HCT116 (cell line): ENCODE measurements at regions not wholly inside any gene's neighbourhood (a gene's known extent, or its start where the extent isn't known, plus 50 kb on each side); places are given as distances from the start of the nearest gene placed in this dataset.

Source experiments
- ATAC-seq: fragments of 200-7000 bp; cut with Tn5 transposase; 2 replicates; pipeline ENCODE4 v1.9.1; 2020; ENCODE audit warnings: mild to moderate bottlenecking, moderate library complexity
- BruUV-seq: library from RNA; stranded (reverse); fragments of 400-500 nt; replicated peaks from 2 replicates; lab custom pipeline; 2021; lab: Mats Ljungman, UMichigan
- CTCF ChIA-PET: fragments of 300-600 bp; sonication (Branson Sonifier 250); formaldehyde crosslinking; loops from one replicate; lab custom pipeline; 2021; ENCODE audit warnings: antibody characterized with exemption; lab: Charles Lee
- POLR2A ChIA-PET: fragments of 300-600, 350-600 bp; sonication (Branson Sonifier 250); formaldehyde crosslinking; loops from one replicate; lab custom pipeline; 2021; ENCODE audit warnings: antibody characterized with exemption; lab: Charles Lee
- RAD21 ChIA-PET, 2 experiments: fragments of 300-600 bp; sonication (Branson Sonifier 250); formaldehyde crosslinking; loops; one replicate each; lab custom pipeline; 2023; ENCODE audit warnings: low total read pairs in 2 of 2; ENCODE audit not compliant: uncharacterized antibody in 2 of 2, unreplicated experiment in 2 of 2, low non-redundant PET in 1 of 2; lab: Charles Lee
- DNase-seq: peaks from one replicate; pipeline ENCODE4 v3.0.0-alpha.2; 2010; ENCODE audit warnings: low read depth, low spot score
- H2AFZ ChIP-seq: fragments of 200-600 bp; shearing (Covaris generic), sonication (generic); 2 replicates; pipeline ENCODE4 v1.6.1; 2017; ENCODE audit warnings: low read depth, mixed run types, mixed read lengths, antibody characterized with exemption, low read length; ENCODE audit not compliant: poor library complexity, severe bottlenecking
- H3K27ac ChIP-seq: 2 replicates; pipeline ENCODE4 v1.5.1; 2012; ENCODE audit warnings: low read depth, low read length
- H3K27me3 ChIP-seq: fragments of 200-600 bp; sonication (generic); 2 replicates; pipeline ENCODE4 v1.6.1; 2016; ENCODE audit warnings: mixed run types, low read length, mixed read lengths; ENCODE audit not compliant: insufficient read depth
- H3K36me3 ChIP-seq, 2 experiments: fragments of 200-500 bp in 1 of 2; fragments of 200-600 bp in 1 of 2; sonication (Bioruptor generic) in 1 of 2; sonication (generic) in 1 of 2; 2 replicates each; pipeline versions ENCODE4 v1.5.1 to v1.6.1; 2014 to 2016; ENCODE audit warnings: low read length in 2 of 2, inconsistent platforms in 1 of 2, mixed read lengths in 1 of 2, mixed run types in 1 of 2; ENCODE audit not compliant: insufficient read depth in 2 of 2, control insufficient read depth in 1 of 2
- H3K4me1 ChIP-seq, 2 experiments: fragments of 200-600 bp in 1 of 2; sonication (generic) in 1 of 2; 2 replicates each; pipeline versions ENCODE4 v1.5.1 to v1.6.1; 2012 to 2017; ENCODE audit warnings: low read length in 2 of 2, inconsistent platforms in 1 of 2, mild to moderate bottlenecking in 1 of 2, mixed read lengths in 1 of 2, mixed run types in 1 of 2, moderate library complexity in 1 of 2; ENCODE audit not compliant: insufficient read depth in 2 of 2, control insufficient read depth in 1 of 2
- H3K4me2 ChIP-seq: fragments of 200-600 bp; sonication (generic); 2 replicates; pipeline ENCODE4 v1.6.1; 2017; ENCODE audit warnings: mixed run types, low read length, mixed read lengths
- H3K4me3 ChIP-seq, 2 experiments: fragments of 200-600 bp in 1 of 2; sonication (generic) in 1 of 2; replicated peaks in 1 of 2; 2 replicates each; pipeline ENCODE4 v1.5.1; 2011 to 2016; ENCODE audit warnings: low read length in 2 of 2, control low read depth in 1 of 2, low read depth in 1 of 2, mild to moderate bottlenecking in 1 of 2, mixed read lengths in 1 of 2, mixed run types in 1 of 2
- H3K79me2 ChIP-seq: fragments of 200-600 bp; sonication (generic); 2 replicates; pipeline ENCODE4 v1.6.1; 2017; ENCODE audit warnings: mild to moderate bottlenecking, mixed run types, low read length, moderate library complexity, mixed read lengths; ENCODE audit not compliant: insufficient read depth
- H3K9ac ChIP-seq: fragments of 200-600 bp; sonication (generic); 2 replicates; pipeline ENCODE4 v1.6.1; 2016; ENCODE audit warnings: low read length, mixed read lengths
- H3K9me2 ChIP-seq: fragments of 200-600 bp; sonication (generic), shearing (Covaris generic); 2 replicates; pipeline ENCODE4 v1.6.1; 2017; ENCODE audit warnings: mixed run types, mild to moderate bottlenecking, moderate library complexity; ENCODE audit not compliant: insufficient read depth
- H3K9me3 ChIP-seq, 2 experiments: fragments of 200-500 bp in 1 of 2; fragments of 200-600 bp in 1 of 2; sonication (Bioruptor generic) in 1 of 2; sonication (generic) in 1 of 2; 2 replicates each; pipeline ENCODE4 v1.6.1; 2014 to 2017; ENCODE audit warnings: low read length in 2 of 2, mixed read lengths in 2 of 2, inconsistent platforms in 1 of 2, low read depth in 1 of 2, mild to moderate bottlenecking in 1 of 2, mixed run types in 1 of 2, moderate library complexity in 1 of 2; ENCODE audit not compliant: control insufficient read depth in 1 of 2, insufficient read depth in 1 of 2
- H4K20me1 ChIP-seq: fragments of 200-600 bp; sonication (generic), shearing (Covaris generic); 2 replicates; pipeline ENCODE4 v1.6.1; 2017; ENCODE audit warnings: mixed run types, mild to moderate bottlenecking, moderate library complexity; ENCODE audit not compliant: insufficient read depth
- CBX3 ChIP-seq: IDR thresholded peaks from 2 replicates; pipeline ENCODE4 v1.6.1; 2012; ENCODE audit warnings: low read depth
- CEBPB ChIP-seq: IDR thresholded peaks from 2 replicates; pipeline ENCODE4 v1.6.1; 2012; ENCODE audit warnings: low read depth
- CTCF ChIP-seq, 3 experiments: fragments of 200-600 bp in 1 of 3; sonication (generic) in 1 of 3; IDR thresholded peaks in 2 of 3; conservative IDR thresholded peaks in 1 of 3; 2 replicates each; pipeline ENCODE4 v1.5.1; 2012 to 2017; ENCODE audit warnings: low read depth in 2 of 3, low read length in 2 of 3, antibody characterized with exemption in 1 of 3, borderline replicate concordance in 1 of 3, control low read depth in 1 of 3, mild to moderate bottlenecking in 1 of 3, mixed read lengths in 1 of 3, mixed run types in 1 of 3, moderate library complexity in 1 of 3; ENCODE audit not compliant: insufficient read depth in 1 of 3
- EGR1 ChIP-seq: IDR thresholded peaks from 2 replicates; pipeline ENCODE4 v1.6.1; 2012; ENCODE audit warnings: low read depth
- EZH2 ChIP-seq: fragments of 200-600 bp; sonication (generic); IDR thresholded peaks from 2 replicates; pipeline ENCODE4 v1.6.1; 2017; ENCODE audit warnings: antibody characterized with exemption, mixed run types
- EZH2phosphoT487 ChIP-seq: fragments of 200-600 bp; IDR thresholded peaks from 2 replicates; pipeline ENCODE4 v1.6.1; 2018; ENCODE audit warnings: antibody characterized with exemption, borderline replicate concordance
- FOSL1 ChIP-seq: IDR thresholded peaks from 2 replicates; pipeline ENCODE4 v1.6.1; 2012; ENCODE audit warnings: low read depth
- POLR2AphosphoS5 ChIP-seq: IDR thresholded peaks from 2 replicates; pipeline ENCODE4 v1.6.1; 2011; ENCODE audit warnings: mild to moderate bottlenecking, low read depth, low read length, moderate library complexity
- RAD21 ChIP-seq: IDR thresholded peaks from 2 replicates; pipeline ENCODE4 v1.6.1; 2012; ENCODE audit warnings: low read depth, mild to moderate bottlenecking
- SIN3A ChIP-seq: IDR thresholded peaks from 2 replicates; pipeline ENCODE4 v1.6.1; 2012; ENCODE audit warnings: low read depth
- TCF7L2 ChIP-seq: IDR thresholded peaks from 2 replicates; pipeline ENCODE4 v1.7.0; 2011; ENCODE audit warnings: borderline replicate concordance, inconsistent platforms; ENCODE audit not compliant: insufficient read depth, insufficient read length; ENCODE audit errors: extremely low read depth
- ZNF274 ChIP-seq: fragments of 200-500 bp; sonication (Bioruptor generic); IDR thresholded peaks from 2 replicates; pipeline ENCODE4 v1.6.1; 2014; ENCODE audit warnings: mild to moderate bottlenecking, low read depth, low read length, inconsistent platforms
- intact Hi-C: fragments of 100-400 bp; cut with micrococcal nuclease; formaldehyde crosslinking; loops from 2 replicates; pipeline ENCODE4 v1.10.0; 2022
- TF ChIP-seq, protein P1 (sequence below): IDR thresholded peaks from 2 replicates; pipeline ENCODE4 v1.6.1; 2012
- TF ChIP-seq, protein P2 (sequence below): IDR thresholded peaks from 2 replicates; pipeline ENCODE4 v1.6.1; 2012
- TF ChIP-seq, protein P3 (sequence below): IDR thresholded peaks from 2 replicates; pipeline ENCODE4 v1.6.1; 2012; ENCODE audit warnings: low read depth

- POLR2A ChIA-PET: no interaction called here
- Histone ChIP-seq H3K27ac (no peak overlapping the region), H3K36me3 (no peaks in the 10 kb centered on the region), H3K4me3 (no peak overlapping the region), H3K9me3 (peaks cover 0 to 29% of the 10 kb centered on the region in 2 experiments; a peak in 2 of 4 replicates), H3K9me2 (no peaks in the 10 kb centered on the region), H3K27me3 (no peaks in the 10 kb centered on the region), H3K4me2 (no peak overlapping the region), H3K9ac (no peak overlapping the region), H2AFZ (no peak overlapping the region), H4K20me1 (no peaks in the 10 kb centered on the region), H3K79me2 (no peaks in the 10 kb centered on the region), H3K4me1 (no peaks in the 10 kb centered on the region)
- CTCF ChIA-PET: no interaction called here
- BruUV-seq: no TSS peak
- intact Hi-C loops: no loop called here
- TF ChIP-seq, protein P1, sequence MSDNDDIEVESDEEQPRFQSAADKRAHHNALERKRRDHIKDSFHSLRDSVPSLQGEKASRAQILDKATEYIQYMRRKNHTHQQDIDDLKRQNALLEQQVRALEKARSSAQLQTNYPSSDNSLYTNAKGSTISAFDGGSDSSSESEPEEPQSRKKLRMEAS: no peak
- TF ChIP-seq ZNF274: no peak
- no peak for TF ChIP-seq EZH2
- no peak for TF ChIP-seq CTCF (IDR thresholded peaks at IDR 0.05 in 2 of 3, conservative IDR thresholded peaks at IDR 0.05 in 1 of 3; ENCODE audit: borderline replicate concordance in 1 of 3, insufficient read depth in 1 of 3, low read depth in 2 of 3, low read length in 2 of 3)
- no peak for TF ChIP-seq CEBPB
- TF ChIP-seq EZH2phosphoT487: no peak
- TF ChIP-seq FOSL1: no peak
- no peak for TF ChIP-seq POLR2AphosphoS5
- TF ChIP-seq RAD21: no peak
- no peak for TF ChIP-seq EGR1
- TF ChIP-seq CBX3: no peak
- TF ChIP-seq, protein P2, sequence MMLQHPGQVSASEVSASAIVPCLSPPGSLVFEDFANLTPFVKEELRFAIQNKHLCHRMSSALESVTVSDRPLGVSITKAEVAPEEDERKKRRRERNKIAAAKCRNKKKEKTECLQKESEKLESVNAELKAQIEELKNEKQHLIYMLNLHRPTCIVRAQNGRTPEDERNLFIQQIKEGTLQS: no peak
- TF ChIP-seq SIN3A: no peak
- TF ChIP-seq, protein P3, sequence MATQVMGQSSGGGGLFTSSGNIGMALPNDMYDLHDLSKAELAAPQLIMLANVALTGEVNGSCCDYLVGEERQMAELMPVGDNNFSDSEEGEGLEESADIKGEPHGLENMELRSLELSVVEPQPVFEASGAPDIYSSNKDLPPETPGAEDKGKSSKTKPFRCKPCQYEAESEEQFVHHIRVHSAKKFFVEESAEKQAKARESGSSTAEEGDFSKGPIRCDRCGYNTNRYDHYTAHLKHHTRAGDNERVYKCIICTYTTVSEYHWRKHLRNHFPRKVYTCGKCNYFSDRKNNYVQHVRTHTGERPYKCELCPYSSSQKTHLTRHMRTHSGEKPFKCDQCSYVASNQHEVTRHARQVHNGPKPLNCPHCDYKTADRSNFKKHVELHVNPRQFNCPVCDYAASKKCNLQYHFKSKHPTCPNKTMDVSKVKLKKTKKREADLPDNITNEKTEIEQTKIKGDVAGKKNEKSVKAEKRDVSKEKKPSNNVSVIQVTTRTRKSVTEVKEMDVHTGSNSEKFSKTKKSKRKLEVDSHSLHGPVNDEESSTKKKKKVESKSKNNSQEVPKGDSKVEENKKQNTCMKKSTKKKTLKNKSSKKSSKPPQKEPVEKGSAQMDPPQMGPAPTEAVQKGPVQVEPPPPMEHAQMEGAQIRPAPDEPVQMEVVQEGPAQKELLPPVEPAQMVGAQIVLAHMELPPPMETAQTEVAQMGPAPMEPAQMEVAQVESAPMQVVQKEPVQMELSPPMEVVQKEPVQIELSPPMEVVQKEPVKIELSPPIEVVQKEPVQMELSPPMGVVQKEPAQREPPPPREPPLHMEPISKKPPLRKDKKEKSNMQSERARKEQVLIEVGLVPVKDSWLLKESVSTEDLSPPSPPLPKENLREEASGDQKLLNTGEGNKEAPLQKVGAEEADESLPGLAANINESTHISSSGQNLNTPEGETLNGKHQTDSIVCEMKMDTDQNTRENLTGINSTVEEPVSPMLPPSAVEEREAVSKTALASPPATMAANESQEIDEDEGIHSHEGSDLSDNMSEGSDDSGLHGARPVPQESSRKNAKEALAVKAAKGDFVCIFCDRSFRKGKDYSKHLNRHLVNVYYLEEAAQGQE: no peak
- no peak for TF ChIP-seq TCF7L2
- no peak for ATAC-seq
- DNase-seq: no peak
- RAD21 ChIA-PET: no interaction called here
These were observed 594.0 kb upstream of the TENM4 start for GRCh38 chr11:80034801-80035200.
